OCI-LY1 (cell line): ENCODE measurements at regions not wholly inside any gene's neighbourhood (a gene's known extent, or its start where the extent isn't known, plus 50 kb on each side); places are given as distances from the start of the nearest gene placed in this dataset.

ENCODE experiments used
- CTCF ChIP-seq: fragments of 200-600 bp; sonication (generic), shearing (Covaris generic); IDR thresholded peaks from 2 replicates; pipeline ENCODE4 v1.5.1; 2017; ENCODE audit warnings: mild to moderate bottlenecking, antibody characterized with exemption, low read length, moderate library complexity, mixed read lengths
- EZH2 ChIP-seq: fragments of 200-600 bp; sonication (generic), shearing (Covaris generic); IDR thresholded peaks from 2 replicates; pipeline ENCODE4 v1.8.0; 2017; ENCODE audit warnings: borderline replicate concordance, mixed run types, mild to moderate bottlenecking, antibody characterized with exemption, low read length, moderate library complexity, mixed read lengths

- TF ChIP-seq CTCF (no peak), EZH2 (no peak)
Observed at GRCh38 chr18:73040247-73040646, 172.5 kb upstream of the NETO1 start.
